A172 (cell line): ENCODE measurements at regions not wholly inside any gene's neighbourhood (a gene's known extent, or its start where the extent isn't known, plus 50 kb on each side); places are given as distances from the start of the nearest gene placed in this dataset.

Experiments used
- DNase-seq: peaks from one replicate; pipeline ENCODE4 v3.0.0-alpha.2; 2015; ENCODE audit warnings: low spot score

- no peak for DNase-seq
Observed at GRCh38 chr13:90156390-90156789, 1191.1 kb upstream of the MIR17HG start.

- DNase-seq = no peak
Observed at GRCh38 chr13:90168953-90169352, 1178.5 kb upstream of the MIR17HG start.

DNA sequence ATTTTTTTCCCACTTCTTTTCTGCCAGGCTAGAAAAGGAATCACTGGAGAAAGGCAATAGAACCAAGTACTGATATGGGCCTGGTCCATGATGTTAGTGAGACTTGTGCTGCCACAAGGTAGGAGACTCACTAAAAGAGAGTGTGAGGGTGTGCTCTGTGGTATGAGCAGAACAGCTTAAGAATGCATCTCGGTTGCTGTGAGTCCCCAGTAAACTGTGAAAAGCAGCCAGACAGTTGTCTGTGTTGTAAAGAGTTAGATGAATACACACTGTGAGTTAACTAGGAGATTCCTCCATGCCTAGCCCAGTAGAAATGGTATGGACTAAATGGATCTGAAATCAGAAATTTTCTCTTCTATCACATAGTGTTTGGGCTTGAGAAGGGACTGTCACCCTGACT, 1177.3 kb upstream of the MIR17HG start:
- DNase-seq = no peak

DNA sequence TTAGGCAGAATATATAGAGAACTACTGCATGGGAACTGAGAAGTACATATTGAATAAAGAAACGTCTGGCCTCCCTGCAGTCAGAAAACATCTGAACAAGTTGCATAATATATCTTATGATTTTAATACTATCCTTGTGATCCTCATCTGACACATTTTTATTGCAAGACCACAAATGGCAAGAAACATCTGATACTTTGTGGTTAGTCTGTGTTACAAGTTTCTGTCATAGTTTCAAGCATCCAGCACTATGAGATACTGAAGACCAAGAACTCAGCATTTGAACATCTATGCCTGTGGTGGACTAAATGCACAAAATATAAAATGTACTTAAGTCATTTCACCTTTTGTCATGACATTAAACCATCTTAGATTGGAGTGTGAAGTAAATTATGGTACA, 1175.8 kb upstream of the MIR17HG start:
- no peak for DNase-seq

DNA sequence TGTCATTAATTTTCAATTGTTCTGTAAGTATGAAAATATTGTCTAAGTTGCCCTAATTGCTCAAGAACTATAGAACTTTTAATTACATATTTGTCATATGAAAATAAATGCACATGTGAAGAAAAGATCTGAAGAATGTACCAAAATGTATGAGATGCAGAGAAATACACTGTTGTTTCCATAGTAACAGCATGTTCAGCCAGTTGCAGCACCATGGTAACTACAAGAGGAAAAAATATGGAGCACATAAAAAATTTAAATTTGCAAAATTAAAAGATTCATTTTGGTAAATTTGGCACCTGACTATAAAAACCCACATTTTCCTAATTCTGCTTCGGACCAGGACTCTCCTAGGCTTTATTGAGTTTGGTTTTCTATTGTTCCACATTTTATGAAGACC, 1170.0 kb upstream of the MIR17HG start:
- DNase-seq = no peak

DNA sequence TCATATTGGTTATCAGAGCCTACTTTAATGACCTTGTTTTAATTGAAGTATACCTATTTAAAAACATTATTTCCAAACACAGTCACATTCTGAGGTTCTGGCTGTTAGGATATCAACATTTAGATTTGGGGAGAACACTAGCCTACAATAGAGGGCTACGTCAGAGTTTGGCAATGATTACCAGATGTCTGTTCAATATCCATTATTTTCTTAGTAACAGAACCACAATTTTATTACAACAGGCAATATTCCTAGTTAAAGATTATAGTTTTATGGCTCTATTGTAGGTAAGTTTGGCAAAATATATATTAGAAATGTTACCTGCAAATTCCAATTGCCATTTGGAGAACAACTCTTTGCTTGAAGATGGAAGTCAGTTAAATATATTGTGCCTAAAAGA, 1163.1 kb upstream of the MIR17HG start:
- no peak for DNase-seq

GRCh38 chr13:90185734-90186133, 1161.8 kb upstream of the MIR17HG start:
- no peak for DNase-seq

DNA sequence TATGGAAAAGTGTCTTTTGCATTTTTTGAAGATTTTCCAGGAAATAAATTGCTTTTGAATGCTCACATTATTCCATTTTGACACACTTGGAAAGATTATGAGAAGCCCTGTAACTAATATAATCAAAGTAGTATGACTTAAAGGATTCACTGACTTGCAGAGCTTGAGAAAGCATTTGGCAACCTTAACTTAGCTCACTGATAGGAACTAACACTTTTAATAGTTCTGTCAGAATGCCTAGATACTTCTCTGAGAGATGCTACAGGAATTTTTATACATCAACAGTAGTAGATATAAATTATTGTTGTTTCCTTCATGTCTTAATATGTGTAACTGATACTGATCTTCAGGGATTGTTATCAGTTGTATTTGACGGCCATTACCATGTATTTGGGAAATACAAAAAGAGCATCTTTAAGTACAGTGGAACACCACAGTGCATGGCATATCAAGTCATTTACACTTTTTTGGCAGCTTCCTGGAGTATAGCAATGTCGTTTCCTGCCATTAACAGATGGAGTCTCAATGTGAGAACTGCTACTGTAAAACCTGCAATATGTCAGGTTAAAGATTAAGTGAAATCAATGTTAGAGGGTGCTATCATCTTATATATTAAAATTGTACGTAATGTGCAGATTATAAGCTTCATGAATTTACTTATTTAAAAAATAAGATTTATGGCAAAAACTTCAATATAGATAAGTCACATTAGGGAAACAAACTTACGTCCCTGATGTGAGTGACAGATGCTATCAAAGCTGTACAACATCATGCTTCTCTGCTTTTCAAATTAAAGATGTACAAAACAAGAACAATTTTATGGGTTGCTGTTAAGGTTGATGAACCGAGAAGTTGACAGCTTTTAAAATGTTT, 1159.8 kb upstream of the MIR17HG start:
- no peak for DNase-seq

DNA sequence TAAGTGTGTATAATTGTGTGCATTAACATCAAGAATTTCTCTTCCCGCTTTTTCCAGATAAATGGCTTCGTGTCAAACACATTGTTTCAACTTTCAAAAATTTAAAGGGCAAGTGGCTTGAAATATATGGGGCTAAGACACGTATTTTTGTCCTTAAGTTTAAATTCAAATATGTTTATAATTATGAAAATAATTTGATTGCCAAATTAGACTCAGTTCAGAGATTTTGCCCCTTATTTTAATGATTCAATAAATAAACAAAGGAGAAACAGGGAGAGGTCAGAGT, 1159.2 kb upstream of the MIR17HG start:
- DNase-seq = no peak

DNA sequence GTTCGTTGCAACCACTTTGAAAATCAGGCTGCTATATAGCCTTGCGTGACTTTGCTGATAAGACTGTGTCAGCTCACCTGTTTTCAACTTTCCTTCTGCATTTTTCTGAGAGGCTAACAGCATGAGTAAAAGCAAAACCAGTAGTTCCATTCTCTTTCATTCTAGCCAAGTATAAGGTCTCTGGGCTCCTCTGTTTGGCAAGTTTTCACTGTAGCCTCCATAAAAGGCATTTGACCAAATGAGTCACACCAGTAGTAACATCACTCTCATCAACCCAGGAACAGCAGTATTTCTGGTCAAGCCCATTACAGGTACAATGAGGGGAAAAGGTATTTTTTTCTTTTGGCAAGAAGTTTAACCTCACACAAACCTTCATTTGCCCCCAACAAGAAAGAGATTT, 1149.8 kb upstream of the MIR17HG start:
- DNase-seq = no peak

DNA sequence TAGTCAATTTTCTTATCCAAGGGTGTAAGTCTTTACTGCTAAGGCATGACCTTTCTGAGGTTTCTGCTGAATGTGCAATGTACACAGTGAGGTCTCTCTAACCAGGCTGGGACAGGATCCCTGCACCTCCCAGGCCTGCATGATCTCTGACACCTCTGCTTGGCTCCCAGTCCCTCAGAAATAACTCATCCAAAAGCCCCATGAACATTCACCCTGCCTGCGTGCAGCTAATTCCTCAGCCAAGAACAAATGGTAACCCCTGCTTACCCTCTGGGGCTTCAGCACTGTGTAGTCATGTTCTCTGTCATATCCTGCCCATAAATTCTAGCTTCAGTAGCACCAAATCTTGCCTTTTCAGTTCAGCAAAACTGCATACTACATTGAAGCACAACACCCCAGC, 1146.3 kb upstream of the MIR17HG start:
- no peak for DNase-seq

- no peak for DNase-seq
Observed at GRCh38 chr13:90201676-90202460, 1145.6 kb upstream of the MIR17HG start.

GRCh38 chr13:90205081-90205480, 1142.4 kb upstream of the MIR17HG start:
- DNase-seq = no peak

- no peak for DNase-seq
Observed at GRCh38 chr13:90205911-90206310, 1141.6 kb upstream of the MIR17HG start.

DNA sequence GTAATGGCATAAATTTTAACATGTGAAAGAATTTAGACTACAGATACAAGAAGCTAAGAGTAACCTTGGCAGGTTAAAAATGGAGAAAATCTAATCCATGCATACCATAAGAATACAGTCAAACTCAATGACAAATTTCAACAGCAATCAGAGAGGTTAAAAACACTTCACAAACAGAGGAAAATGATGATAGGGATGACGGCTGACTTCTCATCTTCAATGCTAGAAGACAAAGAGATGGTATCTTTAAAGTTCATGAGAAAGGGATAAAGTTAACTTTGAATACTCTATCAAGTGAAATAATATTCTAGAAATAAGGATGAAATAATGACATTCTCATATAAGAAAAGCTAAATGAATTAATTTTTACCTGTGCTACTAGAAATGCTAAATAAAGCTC, 1130.2 kb upstream of the MIR17HG start:
- DNase-seq = no peak

- DNase-seq = no peak
Observed at GRCh38 chr13:90222758-90223157, 1124.7 kb upstream of the MIR17HG start.

- DNase-seq = no peak
Observed at GRCh38 chr13:90230311-90230710, 1117.2 kb upstream of the MIR17HG start.

GRCh38 chr13:90232291-90232690, 1115.2 kb upstream of the MIR17HG start:
- DNase-seq = no peak

DNA sequence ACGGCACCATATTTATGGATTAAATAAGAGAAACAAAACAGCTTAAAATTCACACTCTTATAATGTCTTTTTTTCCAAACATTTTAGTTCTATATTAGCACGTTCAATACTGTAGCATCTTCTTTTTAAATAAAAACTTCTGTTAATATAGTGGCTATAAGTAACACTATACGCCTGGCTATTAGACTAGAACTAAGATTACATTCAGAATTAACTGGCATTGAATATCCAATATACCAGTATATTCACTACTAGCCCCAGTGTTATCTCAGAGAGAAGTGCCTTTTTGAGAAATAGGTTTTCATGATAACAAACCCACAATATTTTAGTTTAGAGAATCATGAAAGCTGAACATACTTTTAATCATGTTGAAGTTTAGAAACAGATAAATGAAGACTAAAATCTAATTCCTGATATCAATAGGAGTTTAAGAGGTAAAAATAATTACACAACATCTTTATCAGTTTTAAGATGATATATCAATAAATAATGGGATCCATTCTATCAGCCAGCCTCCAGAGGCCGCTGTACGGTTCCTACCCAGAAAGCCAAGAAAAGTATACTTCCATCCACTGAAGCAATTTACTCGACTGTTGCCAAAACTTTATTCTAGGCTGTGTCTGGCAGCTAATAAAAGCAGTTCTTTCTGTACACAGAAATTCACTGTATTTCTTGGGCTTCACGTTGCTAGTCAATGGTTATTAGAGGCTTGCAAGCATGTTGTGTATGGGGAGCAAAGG, 1113.4 kb upstream of the MIR17HG start:
- DNase-seq = no peak

GRCh38 chr13:90237852-90238251, 1109.6 kb upstream of the MIR17HG start:
- no peak for DNase-seq

GRCh38 chr13:90238413-90238812, 1109.1 kb upstream of the MIR17HG start:
- peak; percentile 34 for DNase-seq

- DNase-seq = no peak
Observed at GRCh38 chr13:90239130-90239529, 1108.4 kb upstream of the MIR17HG start.

DNA sequence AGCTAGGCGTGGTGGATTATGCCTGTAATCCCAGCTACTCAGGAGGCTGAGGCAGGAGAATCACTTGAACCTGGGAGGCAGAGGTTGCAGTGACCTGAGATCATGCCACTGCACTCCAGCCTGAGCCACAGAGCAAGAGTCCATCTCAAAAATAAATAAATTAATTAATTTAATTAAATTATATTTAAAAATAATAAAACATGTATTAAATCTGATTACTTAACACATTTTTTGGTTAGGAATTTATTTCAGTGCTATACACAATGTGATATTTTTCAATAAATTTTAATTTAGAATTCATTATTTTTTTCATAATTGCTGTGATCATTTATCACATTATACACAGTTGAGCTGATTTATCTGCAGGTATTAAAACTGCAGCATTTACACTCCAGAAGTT, 1101.5 kb upstream of the MIR17HG start:
- DNase-seq = no peak
